A549 (cell line): ENCODE measurements at regions not wholly inside any gene's neighbourhood (a gene's known extent, or its start where the extent isn't known, plus 50 kb on each side); places are given as distances from the start of the nearest gene placed in this dataset.
"Not testable (repeated sequence)": the region's sequence is repeated elsewhere in the genome, so short reads cannot be mapped to it uniquely, and the experiment has no call there.

Experiments used
- ATAC-seq, 2 experiments: fragments of 200-7000 bp in 1 of 2; fragments of >200 bp in 1 of 2; cut with Nextera tagmentation in 1 of 2; cut with Tn5 transposase in 1 of 2; 3 replicates each; pipeline versions ENCODE4 v1.8.0 to v1.9.1; 2018 to 2020; ENCODE audit warnings: mild to moderate bottlenecking in 1 of 2, moderate library complexity in 1 of 2
- CTCF ChIA-PET: fragments of 300-600 bp; sonication (Branson Sonifier 250); formaldehyde crosslinking; extraction: SDS; loops from one replicate; lab custom pipeline; 2021; ENCODE audit warnings: antibody characterized with exemption, inconsistent platforms; lab: Yijun Ruan, JAX
- POLR2A ChIA-PET: fragments of 350-600 bp; formaldehyde crosslinking; extraction: SDS; loops from one replicate; lab custom pipeline; 2021; ENCODE audit warnings: antibody characterized with exemption, inconsistent platforms; lab: Yijun Ruan, JAX
- DNase-seq, 2 experiments: peaks; one replicate each; pipeline versions ENCODE4 v3.0.0 to v3.0.0-alpha.2; 2011 to 2016; ENCODE audit warnings: low read depth in 1 of 2, low spot score in 1 of 2
- FAIRE-seq: peaks from 2 replicates; lab custom pipeline; 2011; peaks lifted over from hg19 to GRCh38; lab: Jason Lieb, UNC
- H3K27ac ChIP-seq, 2 experiments: fragments of >200 bp; sonication (Bioruptor Twin); formaldehyde crosslinking; 3 replicates each; pipeline ENCODE4 v1.5.1; 2016 to 2017
- H3K4me1 ChIP-seq: fragments of >200 bp; sonication (Bioruptor Twin); formaldehyde crosslinking; 3 replicates; pipeline ENCODE4 v1.6.1; 2016
- H3K4me2 ChIP-seq: fragments of >200 bp; sonication (Bioruptor Twin); formaldehyde crosslinking; 3 replicates; pipeline ENCODE4 v1.6.1; 2016
- H3K4me3 ChIP-seq: fragments of >200 bp; sonication (Bioruptor Twin); formaldehyde crosslinking; 3 replicates; pipeline ENCODE4 v1.5.1; 2016
- H3K9me3 ChIP-seq: fragments of >200 bp; sonication (Bioruptor Twin); formaldehyde crosslinking; 3 replicates; pipeline ENCODE4 v1.6.1; 2016
- CBX8 ChIP-seq: fragments of 200-600 bp; sonication (generic); IDR thresholded peaks from 2 replicates; pipeline ENCODE4 v1.6.1; 2016
- CHD2 ChIP-seq: fragments of 150-350 bp; IDR thresholded peaks from 2 replicates; pipeline ENCODE4 v1.6.1; 2014; ENCODE audit warnings: low read length; ENCODE audit not compliant: partially characterized antibody
- FOSL2 ChIP-seq, 2 experiments: fragments of 450-650 bp in 1 of 2; fragments of >200 bp in 1 of 2; sonication (Bioruptor Twin) in 1 of 2; formaldehyde crosslinking; IDR thresholded peaks; 2 replicates each; pipeline versions ENCODE4 v1.5.0 to v1.6.1; 2016 to 2020; ENCODE audit warnings: mild to moderate bottlenecking in 1 of 2, moderate library complexity in 1 of 2
- JUNB ChIP-seq: fragments of >200 bp; sonication (Bioruptor Twin); formaldehyde crosslinking; IDR thresholded peaks from 2 replicates; pipeline ENCODE4 v1.6.1; 2016
- KDM5A ChIP-seq: fragments of 200-600 bp; sonication (generic); IDR thresholded peaks from 2 replicates; pipeline ENCODE4 v1.6.1; 2016; ENCODE audit warnings: antibody characterized with exemption, mild to moderate bottlenecking
- MAFK ChIP-seq: fragments of 450-650 bp; IDR thresholded peaks from 2 replicates; pipeline ENCODE4 v1.6.1; 2014; ENCODE audit not compliant: partially characterized antibody
- MAZ ChIP-seq: fragments of 150-350 bp; IDR thresholded peaks from 2 replicates; pipeline ENCODE4 v1.6.1; 2014; ENCODE audit warnings: antibody characterized with exemption, low read depth, low read length, borderline replicate concordance
- MYC ChIP-seq: IDR thresholded peaks from 2 replicates; pipeline ENCODE4 v1.6.1; 2012; ENCODE audit warnings: mild to moderate bottlenecking, inconsistent platforms, low read length, improper control_type of control experiment, borderline replicate concordance
- POLR2A ChIP-seq: IDR thresholded peaks from 2 replicates; pipeline ENCODE4 v1.6.1; 2012; ENCODE audit warnings: mild to moderate bottlenecking, low read length
- POLR2AphosphoS2 ChIP-seq: conservative IDR thresholded peaks from 2 replicates; pipeline ENCODE4 v1.6.1; 2012; ENCODE audit warnings: low read length, improper control_type of control experiment, inconsistent platforms
- RARB ChIP-seq: fragments of 250-450 bp; sonication (Bioruptor Pico); IDR thresholded peaks from 2 replicates; pipeline ENCODE4 v1.8.0; 2021; ENCODE audit warnings: mild to moderate bottlenecking, moderate library complexity
- RNF2 ChIP-seq: fragments of 200-600 bp; sonication (generic); IDR thresholded peaks from 2 replicates; pipeline ENCODE4 v1.6.1; 2016; ENCODE audit warnings: low read depth, mild to moderate bottlenecking, antibody characterized with exemption, moderate library complexity, borderline replicate concordance
- SREBF2 ChIP-seq: fragments of 450-650 bp; IDR thresholded peaks from 2 replicates; pipeline ENCODE4 v1.6.1; 2014; ENCODE audit warnings: mild to moderate bottlenecking, moderate library complexity
- TP53 ChIP-seq: fragments of 250-450 bp; sonication (Bioruptor Pico); IDR thresholded peaks from 2 replicates; pipeline ENCODE4 v1.5.0; 2021; ENCODE audit warnings: mild to moderate bottlenecking, moderate library complexity
- ZC3H11A ChIP-seq: fragments of 450-650 bp; IDR thresholded peaks from 2 replicates; pipeline ENCODE4 v1.6.1; 2014; ENCODE audit warnings: antibody characterized with exemption, mild to moderate bottlenecking
- WGBS: methylation state at CpG from one replicate; pipeline ENCODE4 v1.1.6; 2017; ENCODE audit errors: missing lambda C conversion rate; 5-methylcytosine and 5-hydroxymethylcytosine counted together
- TF ChIP-seq, protein P1 (sequence below): fragments of 450-650 bp; IDR thresholded peaks from 2 replicates; pipeline ENCODE4 v1.6.1; 2014; ENCODE audit warnings: antibody characterized with exemption
- TF ChIP-seq, protein P2 (sequence below): fragments of 150-350 bp; IDR thresholded peaks from 2 replicates; pipeline ENCODE4 v1.6.1; 2014; ENCODE audit warnings: low read depth, mild to moderate bottlenecking, low read length
- TF ChIP-seq, protein P3 (sequence below): IDR thresholded peaks from 2 replicates; pipeline ENCODE4 v1.6.1; 2012; ENCODE audit warnings: low read depth, borderline replicate concordance
- TF ChIP-seq, protein P4 (sequence below): fragments of 250-450 bp; sonication (Bioruptor Pico); IDR thresholded peaks from 2 replicates; pipeline ENCODE4 v1.5.0; 2020; ENCODE audit warnings: low read depth, mild to moderate bottlenecking, moderate library complexity

DNA sequence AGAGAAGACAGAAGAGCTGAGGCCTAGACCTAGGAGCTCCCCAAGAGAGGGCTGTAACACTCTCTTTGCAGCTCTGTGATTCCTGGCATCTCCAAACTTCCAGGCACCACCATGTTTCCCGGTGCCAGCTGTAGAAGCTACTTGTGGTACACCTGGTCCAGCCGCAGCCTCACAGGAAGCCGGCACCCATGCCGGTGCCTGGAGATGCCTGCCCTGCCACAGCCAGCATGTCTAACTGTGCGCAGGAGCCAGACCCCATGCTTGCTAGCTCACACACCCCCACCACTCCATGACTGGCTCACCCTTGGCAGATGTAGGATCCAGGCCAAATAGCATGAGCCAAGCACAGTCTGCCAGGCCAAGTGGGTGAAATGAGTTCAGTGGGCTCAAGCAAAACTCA, 211.7 kb upstream of the GNAI1 start:
- no peak overlapping the region for H3K4me2 ChIP-seq
- ATAC-seq (no peak), FAIRE-seq (no peak), DNase-seq (no peak)
- no CpG with 5 or more reads among the region's 5 CpGs for WGBS
- no peaks in the 10 kb centered on the region for H3K4me1 ChIP-seq
- ChIA-PET POLR2A (no interaction called here), CTCF (no interaction called here)
- no peak overlapping the region for H3K4me3 ChIP-seq
- TF ChIP-seq RARB, result no peak
- TF ChIP-seq, protein P1, sequence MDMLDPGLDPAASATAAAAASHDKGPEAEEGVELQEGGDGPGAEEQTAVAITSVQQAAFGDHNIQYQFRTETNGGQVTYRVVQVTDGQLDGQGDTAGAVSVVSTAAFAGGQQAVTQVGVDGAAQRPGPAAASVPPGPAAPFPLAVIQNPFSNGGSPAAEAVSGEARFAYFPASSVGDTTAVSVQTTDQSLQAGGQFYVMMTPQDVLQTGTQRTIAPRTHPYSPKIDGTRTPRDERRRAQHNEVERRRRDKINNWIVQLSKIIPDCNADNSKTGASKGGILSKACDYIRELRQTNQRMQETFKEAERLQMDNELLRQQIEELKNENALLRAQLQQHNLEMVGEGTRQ, result no peak
- H3K27ac ChIP-seq, result no peak overlapping the region
- H3K9me3 ChIP-seq, result no peaks in the 10 kb centered on the region

DNA sequence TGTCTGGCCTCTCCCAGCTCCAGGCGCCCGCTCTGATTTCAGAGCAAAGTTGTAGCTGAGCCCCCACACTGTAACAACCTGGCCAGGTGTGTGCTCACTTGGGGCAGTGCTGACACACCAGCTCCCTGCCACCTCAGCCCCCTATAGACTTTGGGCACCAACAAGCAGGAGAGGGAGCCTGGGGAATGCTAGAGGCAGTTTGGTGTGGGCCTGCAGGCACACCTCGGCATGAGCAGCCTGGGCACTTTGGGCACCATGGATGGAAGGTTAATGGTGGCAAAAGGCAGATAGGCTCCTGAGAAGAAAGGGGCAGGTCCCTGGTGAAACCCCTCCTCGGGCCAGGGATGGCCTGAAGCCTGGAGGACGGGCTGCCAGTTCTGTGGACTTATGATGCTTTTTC, 212.7 kb upstream of the GNAI1 start:
- POLR2A ChIA-PET, result no interaction called here
- ATAC-seq, result no peak
- no peak for FAIRE-seq
- Histone ChIP-seq H3K4me1 (no peaks in the 10 kb centered on the region), H3K4me3 (no peak overlapping the region), H3K9me3 (no peaks in the 10 kb centered on the region), H3K4me2 (no peak overlapping the region), H3K27ac (no peak overlapping the region)
- CTCF ChIA-PET, result no interaction called here
- 29% methylated on average over 4 of the region's 5 CpGs for WGBS
- no peak for DNase-seq
- TF ChIP-seq, protein P2, sequence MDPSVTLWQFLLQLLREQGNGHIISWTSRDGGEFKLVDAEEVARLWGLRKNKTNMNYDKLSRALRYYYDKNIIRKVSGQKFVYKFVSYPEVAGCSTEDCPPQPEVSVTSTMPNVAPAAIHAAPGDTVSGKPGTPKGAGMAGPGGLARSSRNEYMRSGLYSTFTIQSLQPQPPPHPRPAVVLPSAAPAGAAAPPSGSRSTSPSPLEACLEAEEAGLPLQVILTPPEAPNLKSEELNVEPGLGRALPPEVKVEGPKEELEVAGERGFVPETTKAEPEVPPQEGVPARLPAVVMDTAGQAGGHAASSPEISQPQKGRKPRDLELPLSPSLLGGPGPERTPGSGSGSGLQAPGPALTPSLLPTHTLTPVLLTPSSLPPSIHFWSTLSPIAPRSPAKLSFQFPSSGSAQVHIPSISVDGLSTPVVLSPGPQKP, result no peak
- TF ChIP-seq KDM5A (no peak), CBX8 (no peak), JUNB (no peak), POLR2AphosphoS2 (no peak), FOSL2 (IDR thresholded peaks at IDR 0.05) (no peak), FOSL2 (CRISPR knock-in tag; IDR thresholded peaks at IDR 0.05) (no peak), RNF2 (no peak), POLR2A (no peak), MYC (no peak)
- TF ChIP-seq, protein P3, sequence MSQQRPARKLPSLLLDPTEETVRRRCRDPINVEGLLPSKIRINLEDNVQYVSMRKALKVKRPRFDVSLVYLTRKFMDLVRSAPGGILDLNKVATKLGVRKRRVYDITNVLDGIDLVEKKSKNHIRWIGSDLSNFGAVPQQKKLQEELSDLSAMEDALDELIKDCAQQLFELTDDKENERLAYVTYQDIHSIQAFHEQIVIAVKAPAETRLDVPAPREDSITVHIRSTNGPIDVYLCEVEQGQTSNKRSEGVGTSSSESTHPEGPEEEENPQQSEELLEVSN, result no peak
- TF ChIP-seq, protein P1, result no peak

DNA sequence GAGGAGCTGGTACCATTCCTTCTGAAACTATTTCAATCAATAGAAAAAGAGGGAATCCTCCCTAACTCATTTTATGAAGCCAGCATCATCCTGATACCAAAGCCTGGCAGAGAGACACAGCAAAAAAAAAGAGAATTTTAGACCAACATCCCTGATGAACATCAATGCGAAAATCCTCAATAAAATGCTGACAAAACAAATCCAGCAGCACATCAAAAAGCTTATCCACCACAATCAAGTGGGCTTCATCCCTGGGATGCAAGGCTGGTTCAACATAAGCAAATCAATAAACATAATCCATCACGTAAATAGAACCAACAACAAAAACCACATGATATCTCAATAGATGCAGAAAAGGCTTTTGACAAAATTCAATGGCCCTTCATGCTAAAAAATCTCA, 216.0 kb upstream of the GNAI1 start:
- WGBS, result 73% methylated on average over 2 of the region's 2 CpGs
- POLR2A ChIA-PET, H3K27ac ChIP-seq, H3K4me3 ChIP-seq, H3K4me1 ChIP-seq, FAIRE-seq, H3K4me2 ChIP-seq, DNase-seq, ATAC-seq, CTCF ChIA-PET, H3K9me3 ChIP-seq: not testable (repeated sequence)
- peak; percentile 77 for TF ChIP-seq MAFK

DNA sequence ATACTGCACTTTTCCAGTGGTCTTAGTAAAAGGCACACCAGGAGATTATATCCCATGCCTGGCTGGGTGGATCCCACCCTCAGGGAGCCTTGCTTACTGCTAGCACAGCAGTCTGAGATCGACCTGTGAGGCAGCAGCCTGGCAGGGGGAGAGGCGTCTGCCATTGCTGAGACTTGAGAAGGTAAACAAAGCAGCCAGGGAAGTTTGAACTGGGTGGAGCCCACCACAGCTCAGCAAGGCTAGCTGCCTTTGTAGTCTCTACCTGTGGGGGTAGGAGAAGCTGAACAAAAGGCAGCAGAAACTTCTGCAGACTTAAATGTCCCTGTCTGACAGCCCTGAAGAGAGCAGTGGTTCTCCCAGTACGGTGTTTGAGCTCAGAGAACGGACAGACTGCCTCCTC, 219.3 kb upstream of the GNAI1 start:
- CTCF ChIA-PET, FAIRE-seq, ATAC-seq, POLR2A ChIA-PET, H3K4me2 ChIP-seq, H3K27ac ChIP-seq, H3K9me3 ChIP-seq, H3K4me1 ChIP-seq, H3K4me3 ChIP-seq, DNase-seq: not testable (repeated sequence)
- WGBS, result 36% methylated on average over 4 of the region's 4 CpGs

DNA sequence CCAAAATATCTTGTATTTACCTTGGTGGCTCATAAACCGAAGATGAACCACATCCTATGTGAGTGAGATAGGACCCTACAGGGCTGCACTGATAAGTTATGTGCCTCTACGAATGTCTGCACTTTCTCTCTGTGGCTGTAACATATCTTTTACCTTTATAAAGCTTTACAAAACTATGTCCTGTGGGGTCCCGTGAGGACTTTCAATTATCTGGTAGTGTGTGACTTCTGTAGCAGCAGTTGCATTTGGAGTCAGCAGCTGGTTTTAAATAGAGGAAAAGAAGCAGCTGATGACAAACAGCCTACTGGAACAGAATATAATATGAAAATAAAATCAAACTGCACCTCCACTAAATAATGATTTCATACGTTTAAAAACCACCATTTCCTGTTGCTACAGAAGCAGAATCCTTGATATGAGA, 222.4 kb upstream of the GNAI1 start:
- WGBS, result 52% methylated on average over 4 of the region's 4 CpGs
- Histone ChIP-seq H3K4me1 (no peaks in the 10 kb centered on the region), H3K4me2 (no peak overlapping the region), H3K27ac (no peak overlapping the region), H3K9me3 (no peaks in the 10 kb centered on the region), H3K4me3 (no peak overlapping the region)
- TF ChIP-seq CHD2, result no peak
- TF ChIP-seq, protein P4, sequence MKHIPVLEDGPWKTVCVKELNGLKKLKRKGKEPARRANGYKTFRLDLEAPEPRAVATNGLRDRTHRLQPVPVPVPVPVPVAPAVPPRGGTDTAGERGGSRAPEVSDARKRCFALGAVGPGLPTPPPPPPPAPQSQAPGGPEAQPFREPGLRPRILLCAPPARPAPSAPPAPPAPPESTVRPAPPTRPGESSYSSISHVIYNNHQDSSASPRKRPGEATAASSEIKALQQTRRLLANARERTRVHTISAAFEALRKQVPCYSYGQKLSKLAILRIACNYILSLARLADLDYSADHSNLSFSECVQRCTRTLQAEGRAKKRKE (CRISPR knock-in tag), result no peak
- TF ChIP-seq ZC3H11A, result no peak
- TF ChIP-seq MAZ, result no peak
- no peak for TF ChIP-seq TP53 (CRISPR knock-in tag)
- TF ChIP-seq SREBF2, result no peak
- no peak for FAIRE-seq
- DNase-seq, result no peak
- ChIA-PET CTCF (no interaction called here), POLR2A (no interaction called here)
- no peak for ATAC-seq
